H9 (cell line): ENCODE measurements at regions not wholly inside any gene's neighbourhood (a gene's known extent, or its start where the extent isn't known, plus 50 kb on each side); places are given as distances from the start of the nearest gene placed in this dataset.

Experiments
- DNase-seq: peaks from one replicate; pipeline ENCODE4 v3.0.0-alpha.2; 2017
- H2AFZ ChIP-seq: one replicate; pipeline ENCODE4 v1.6.1; 2013; ENCODE audit warnings: mild to moderate bottlenecking, low read length, control low read depth, moderate library complexity
- H2AK5ac ChIP-seq: 2 replicates; pipeline ENCODE4 v1.6.1; 2013; ENCODE audit warnings: low read length, control low read depth, mixed read lengths; ENCODE audit not compliant: insufficient read length
- H2BK120ac ChIP-seq: one replicate; pipeline ENCODE4 v1.6.1; 2013; ENCODE audit warnings: low read depth, mild to moderate bottlenecking, low read length, control low read depth, inconsistent platforms; ENCODE audit not compliant: poor library complexity, severe bottlenecking
- H2BK12ac ChIP-seq: 2 replicates; pipeline ENCODE4 v1.6.1; 2013; ENCODE audit warnings: low read length, control low read depth, mixed read lengths, low read depth; ENCODE audit not compliant: insufficient read length
- H2BK15ac ChIP-seq: 2 replicates; pipeline ENCODE4 v1.6.1; 2013; ENCODE audit warnings: low read depth, low read length, control low read depth
- H2BK20ac ChIP-seq: one replicate; pipeline ENCODE4 v1.6.1; 2013; ENCODE audit warnings: low read depth, mild to moderate bottlenecking, low read length, control low read depth, inconsistent platforms; ENCODE audit not compliant: poor library complexity, severe bottlenecking
- H2BK5ac ChIP-seq: 2 replicates; pipeline ENCODE4 v1.6.1; 2013; ENCODE audit warnings: low read length, control low read depth, mixed read lengths; ENCODE audit not compliant: insufficient read length
- H3K14ac ChIP-seq: 2 replicates; pipeline ENCODE4 v1.6.1; 2013; ENCODE audit warnings: low read length, control low read depth; ENCODE audit not compliant: insufficient read depth
- H3K18ac ChIP-seq: 2 replicates; pipeline ENCODE4 v1.6.1; 2013; ENCODE audit warnings: low read depth, mild to moderate bottlenecking, mixed read lengths, low read length, control low read depth; ENCODE audit not compliant: insufficient read length
- H3K23ac ChIP-seq: 2 replicates; pipeline ENCODE4 v1.6.1; 2013; ENCODE audit warnings: low read length, control low read depth, mixed read lengths, low read depth; ENCODE audit not compliant: insufficient read length
- H3K23me2 ChIP-seq: 2 replicates; pipeline ENCODE4 v1.6.1; 2013; ENCODE audit warnings: low read depth, mild to moderate bottlenecking, mixed read lengths, low read length, control low read depth; ENCODE audit not compliant: insufficient read length, poor library complexity, severe bottlenecking
- H3K27ac ChIP-seq: 2 replicates; pipeline ENCODE4 v1.5.1; 2013; ENCODE audit warnings: low read length, control low read depth, mixed read lengths, low read depth; ENCODE audit not compliant: insufficient read length
- H3K27me3 ChIP-seq: 2 replicates; pipeline ENCODE4 v1.6.1; 2013; ENCODE audit warnings: low read length, control low read depth, inconsistent platforms; ENCODE audit not compliant: insufficient read depth
- H3K4ac ChIP-seq: 2 replicates; pipeline ENCODE4 v1.6.1; 2013; ENCODE audit warnings: low read depth, mild to moderate bottlenecking, control low read depth, inconsistent platforms, low read length, moderate library complexity
- H3K4me1 ChIP-seq: 2 replicates; pipeline ENCODE4 v1.6.1; 2013; ENCODE audit warnings: low read length, control low read depth, inconsistent platforms; ENCODE audit not compliant: insufficient read depth
- H3K4me2 ChIP-seq: 2 replicates; pipeline ENCODE4 v1.6.1; 2013; ENCODE audit warnings: low read length, control low read depth, mixed read lengths; ENCODE audit not compliant: insufficient read length, insufficient read depth
- H3K56ac ChIP-seq: 2 replicates; pipeline ENCODE4 v1.6.1; 2013; ENCODE audit warnings: low read depth, mild to moderate bottlenecking, mixed read lengths, low read length, control low read depth; ENCODE audit not compliant: insufficient read length
- H3K79me1 ChIP-seq: 2 replicates; pipeline ENCODE4 v1.6.1; 2013; ENCODE audit warnings: low read depth, mild to moderate bottlenecking, moderate library complexity, low read length, control low read depth, inconsistent platforms; ENCODE audit not compliant: insufficient read depth, poor library complexity, severe bottlenecking
- H3K79me2 ChIP-seq: 2 replicates; pipeline ENCODE4 v1.6.1; 2013; ENCODE audit warnings: low read length, control low read depth, inconsistent platforms; ENCODE audit not compliant: insufficient read depth
- H3K9ac ChIP-seq: 2 replicates; pipeline ENCODE4 v1.6.1; 2013; ENCODE audit warnings: low read length, control low read depth, mixed read lengths; ENCODE audit not compliant: insufficient read length; ENCODE audit errors: extremely low read depth
- H3K9me3 ChIP-seq: one replicate; pipeline ENCODE4 v1.6.1; 2013; ENCODE audit warnings: low read depth, low read length, inconsistent platforms; ENCODE audit not compliant: control insufficient read depth
- H3T11ph ChIP-seq: one replicate; pipeline ENCODE4 v1.6.1; 2013; ENCODE audit warnings: mild to moderate bottlenecking, low read length, control low read depth, inconsistent platforms
- H4K20me1 ChIP-seq: one replicate; pipeline ENCODE4 v1.6.1; 2013; ENCODE audit not compliant: control insufficient read depth, insufficient read length, insufficient read depth
- H4K5ac ChIP-seq: 2 replicates; pipeline ENCODE4 v1.6.1; 2013; ENCODE audit warnings: low read depth, mild to moderate bottlenecking, mixed read lengths, low read length, control low read depth; ENCODE audit not compliant: insufficient read length
- H4K8ac ChIP-seq: replicated peaks from 2 replicates; pipeline ENCODE4 v1.6.1; 2013; ENCODE audit warnings: low read length, control low read depth, mixed read lengths, low read depth; ENCODE audit not compliant: insufficient read length
- H4K91ac ChIP-seq: 2 replicates; pipeline ENCODE4 v1.6.1; 2013; ENCODE audit warnings: low read depth, mild to moderate bottlenecking, moderate library complexity, mixed read lengths, low read length, control low read depth; ENCODE audit not compliant: insufficient read length
- H3K27ac Mint-ChIP-seq, 3 experiments: 2 replicates in 2 of 3; 3 replicates in 1 of 3; pipeline ENCODE4 v1.8.0; 2020 to 2021; ENCODE audit warnings: mixed read lengths in 3 of 3, mild to moderate bottlenecking in 1 of 3, moderate library complexity in 1 of 3
- H3K27me3 Mint-ChIP-seq: 2 replicates; pipeline ENCODE4 v1.8.0; 2021; ENCODE audit warnings: low read depth, mild to moderate bottlenecking, moderate library complexity, mixed read lengths
- H3K36me3 Mint-ChIP-seq, 3 experiments: 2 replicates in 2 of 3; 3 replicates in 1 of 3; pipeline ENCODE4 v1.8.0; 2020 to 2021; ENCODE audit warnings: low read depth in 3 of 3, mixed read lengths in 3 of 3; ENCODE audit not compliant: insufficient read depth in 1 of 3
- H3K4me1 Mint-ChIP-seq, 2 experiments: 2 replicates each; pipeline ENCODE4 v1.8.0; 2020; ENCODE audit warnings: mixed read lengths in 2 of 2
- H3K4me3 Mint-ChIP-seq, 2 experiments: 2 replicates in 1 of 2; 3 replicates in 1 of 2; pipeline ENCODE4 v1.8.0; 2020 to 2021; ENCODE audit warnings: mild to moderate bottlenecking in 2 of 2, mixed read lengths in 2 of 2, moderate library complexity in 1 of 2
- H3K9me3 Mint-ChIP-seq, 2 experiments: 2 replicates in 1 of 2; 3 replicates in 1 of 2; pipeline ENCODE4 v1.8.0; 2020; ENCODE audit warnings: mild to moderate bottlenecking in 2 of 2, mixed read lengths in 2 of 2, moderate library complexity in 1 of 2
- WGBS: extraction: QIAGEN DNeasy Blood & Tissue Kit; methylation state at CpG from one replicate; pipeline ENCODE4 v1.1.7; 2013; ENCODE audit warnings: missing lambda C conversion rate, low lambda C conversion rate, mixed read lengths; ENCODE audit not compliant: insufficient read length; ENCODE audit errors: extremely low coverage; 5-methylcytosine and 5-hydroxymethylcytosine counted together
- TF ChIP-seq, protein P1 (sequence below): fragments of 200-600 bp; sonication (generic); conservative IDR thresholded peaks from 3 replicates; pipeline ENCODE4 v1.8.0; 2021; ENCODE audit warnings: antibody characterized with exemption, mild to moderate bottlenecking

DNA sequence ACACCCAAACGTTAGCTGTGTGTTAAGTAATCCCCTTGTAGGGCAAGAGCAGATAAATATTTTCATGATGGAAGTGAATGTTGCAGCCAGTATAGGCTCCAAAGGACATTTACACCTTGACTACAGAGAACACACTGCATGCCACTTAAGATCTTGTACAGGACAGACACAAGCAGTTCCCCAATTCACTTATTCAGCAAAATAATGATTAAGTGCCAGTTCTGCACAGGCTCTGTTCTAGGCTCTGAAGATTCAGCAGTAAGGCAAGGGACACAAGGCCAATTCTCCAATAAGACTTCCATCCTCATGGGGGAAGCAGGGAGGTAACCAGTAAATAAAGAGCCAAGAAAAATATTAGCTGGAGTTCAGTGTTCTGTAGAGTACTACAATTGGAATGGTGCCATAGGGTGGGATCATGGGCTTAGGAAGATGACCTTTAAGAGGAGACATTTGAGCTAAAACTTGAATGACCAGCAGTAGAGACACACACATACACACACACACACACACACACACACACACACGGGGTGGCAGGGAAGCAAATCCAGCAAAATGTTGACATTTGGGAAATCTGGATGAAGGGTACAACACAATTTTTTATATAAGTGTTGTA lies 199.9 kb upstream of the JUN start:
- Histone ChIP-seq H2BK12ac (no peak overlapping the region), H3K9ac (no peak overlapping the region), H3K23ac (no peak overlapping the region), H4K5ac (no peak overlapping the region), H2AK5ac (no peak overlapping the region), H3K23me2 (no peaks in the 10 kb centered on the region), H3K79me2 (no peaks in the 10 kb centered on the region), H2BK120ac (no peak overlapping the region), H3K4me1 (peaks cover 10% of the 10 kb centered on the region), H3K14ac (no peak overlapping the region), H3K56ac (no peak overlapping the region), H3K4ac (no peak overlapping the region), H3K79me1 (no peaks in the 10 kb centered on the region), H2BK5ac (no peak overlapping the region), H3K4me2 (no peak overlapping the region), H4K91ac (no peak overlapping the region), H3K18ac (no peak overlapping the region), H3K27me3 (no peaks in the 10 kb centered on the region), H4K8ac (no peak overlapping the region), H3T11ph (no peak overlapping the region), H2BK15ac (no peak overlapping the region), H2BK20ac (no peak overlapping the region), H3K27ac (no peak overlapping the region), H3K9me3 (no peaks in the 10 kb centered on the region), H4K20me1 (no peaks in the 10 kb centered on the region), H2AFZ (no peak overlapping the region)
- Mint-ChIP-seq H3K27ac (no peak overlapping the region), H3K4me1 (peaks cover 21 to 25% of the 10 kb centered on the region in 2 experiments), H3K27me3 (peaks cover 15% of the 10 kb centered on the region), H3K9me3 (no peaks in the 10 kb centered on the region; a peak in 1 of 5 replicates), H3K36me3 (no peaks in the 10 kb centered on the region; a peak in 1 of 7 replicates), H3K4me3 (no peak overlapping the region)
- WGBS = no CpG with 5 or more reads among the region's 2 CpGs
- TF ChIP-seq, protein P1, sequence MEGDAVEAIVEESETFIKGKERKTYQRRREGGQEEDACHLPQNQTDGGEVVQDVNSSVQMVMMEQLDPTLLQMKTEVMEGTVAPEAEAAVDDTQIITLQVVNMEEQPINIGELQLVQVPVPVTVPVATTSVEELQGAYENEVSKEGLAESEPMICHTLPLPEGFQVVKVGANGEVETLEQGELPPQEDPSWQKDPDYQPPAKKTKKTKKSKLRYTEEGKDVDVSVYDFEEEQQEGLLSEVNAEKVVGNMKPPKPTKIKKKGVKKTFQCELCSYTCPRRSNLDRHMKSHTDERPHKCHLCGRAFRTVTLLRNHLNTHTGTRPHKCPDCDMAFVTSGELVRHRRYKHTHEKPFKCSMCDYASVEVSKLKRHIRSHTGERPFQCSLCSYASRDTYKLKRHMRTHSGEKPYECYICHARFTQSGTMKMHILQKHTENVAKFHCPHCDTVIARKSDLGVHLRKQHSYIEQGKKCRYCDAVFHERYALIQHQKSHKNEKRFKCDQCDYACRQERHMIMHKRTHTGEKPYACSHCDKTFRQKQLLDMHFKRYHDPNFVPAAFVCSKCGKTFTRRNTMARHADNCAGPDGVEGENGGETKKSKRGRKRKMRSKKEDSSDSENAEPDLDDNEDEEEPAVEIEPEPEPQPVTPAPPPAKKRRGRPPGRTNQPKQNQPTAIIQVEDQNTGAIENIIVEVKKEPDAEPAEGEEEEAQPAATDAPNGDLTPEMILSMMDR = no peak
- no peak for DNase-seq
